Memory B cell (primary cell): ENCODE measurements at regions not wholly inside any gene's neighbourhood (a gene's known extent, or its start where the extent isn't known, plus 50 kb on each side); places are given as distances from the start of the nearest gene placed in this dataset.

Experiments
- ATAC-seq: fragments of 150-1000 bp; cut with Tn5 transposase; 2 replicates; pipeline ENCODE4 v1.10.0; 2021; ENCODE audit warnings: low read depth, mild to moderate bottlenecking, moderate library complexity
- DNase-seq, 2 donors: peaks; one replicate each; pipeline ENCODE4 v3.0.0; 2022; ENCODE audit warnings: low spot score in 2 of 2
- H3K27ac Mint-ChIP-seq: one replicate; pipeline ENCODE4 v1.8.0; 2022; ENCODE audit warnings: mild to moderate bottlenecking, moderate library complexity, mixed read lengths
- H3K27me3 Mint-ChIP-seq: one replicate; pipeline ENCODE4 v1.8.0; 2022; ENCODE audit warnings: mixed read lengths
- H3K36me3 Mint-ChIP-seq: one replicate; pipeline ENCODE4 v1.8.0; 2022; ENCODE audit warnings: mild to moderate bottlenecking, mixed read lengths
- H3K4me1 Mint-ChIP-seq: one replicate; pipeline ENCODE4 v1.8.0; 2022; ENCODE audit warnings: mixed read lengths
- H3K4me3 Mint-ChIP-seq: one replicate; pipeline ENCODE4 v1.8.0; 2022; ENCODE audit warnings: mild to moderate bottlenecking, moderate library complexity, mixed read lengths
- H3K9me3 Mint-ChIP-seq: one replicate; pipeline ENCODE4 v1.8.0; 2022; ENCODE audit warnings: mixed read lengths

DNA sequence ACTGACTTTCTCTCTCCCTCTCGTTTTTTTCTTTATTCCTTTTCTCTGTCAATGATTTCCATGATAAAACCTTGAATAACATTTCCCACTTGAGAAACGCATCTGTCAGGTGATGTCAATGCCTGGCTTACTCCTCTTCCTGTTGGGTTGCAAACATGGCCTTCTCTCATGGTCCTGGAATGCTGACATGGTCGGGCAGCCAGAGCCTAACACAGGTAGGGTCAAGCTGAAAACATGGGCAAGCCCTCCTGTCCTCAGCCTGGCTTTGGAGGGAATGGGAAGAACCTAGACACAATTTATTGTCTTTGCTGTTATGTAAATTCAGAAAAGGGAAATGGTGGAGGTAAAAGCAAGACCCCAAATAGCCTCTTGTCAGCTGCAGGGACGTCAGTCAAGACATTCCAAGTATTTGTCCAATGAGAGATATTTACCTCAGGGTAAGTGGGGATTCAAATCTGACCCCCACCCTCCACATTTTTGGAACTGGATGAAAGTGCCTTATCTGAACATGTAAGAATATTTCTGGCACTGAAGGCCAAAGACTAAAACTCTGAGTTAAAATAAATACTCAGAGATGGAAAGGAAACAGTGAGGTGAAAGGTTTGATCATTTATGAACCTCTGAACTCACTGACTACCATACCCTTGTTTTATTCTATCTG is 473.8 kb downstream of the SPRY1 start:
- Mint-ChIP-seq H3K4me3 (no peak overlapping the region), H3K27me3 (no peaks in the 10 kb centered on the region), H3K4me1 (no peaks in the 10 kb centered on the region)

GRCh38 chr4:123871341-123871740 is 474.7 kb downstream of the SPRY1 start:
- Mint-ChIP-seq H3K4me1 (no peaks in the 10 kb centered on the region), H3K36me3 (no peaks in the 10 kb centered on the region), H3K4me3 (no peak overlapping the region), H3K27me3 (no peaks in the 10 kb centered on the region), H3K9me3 (peaks cover 6% of the 10 kb centered on the region), H3K27ac (no peak overlapping the region)
- DNase-seq (no peak), ATAC-seq (no peak)

More for the DNA sequence above, 473.8 kb downstream of the SPRY1 start:
- DNase-seq (no peak), ATAC-seq (no peak)
- H3K27ac Mint-ChIP-seq, result no peak overlapping the region
- H3K36me3 Mint-ChIP-seq, result no peaks in the 10 kb centered on the region
- peaks cover 6% of the 10 kb centered on the region for H3K9me3 Mint-ChIP-seq

DNA sequence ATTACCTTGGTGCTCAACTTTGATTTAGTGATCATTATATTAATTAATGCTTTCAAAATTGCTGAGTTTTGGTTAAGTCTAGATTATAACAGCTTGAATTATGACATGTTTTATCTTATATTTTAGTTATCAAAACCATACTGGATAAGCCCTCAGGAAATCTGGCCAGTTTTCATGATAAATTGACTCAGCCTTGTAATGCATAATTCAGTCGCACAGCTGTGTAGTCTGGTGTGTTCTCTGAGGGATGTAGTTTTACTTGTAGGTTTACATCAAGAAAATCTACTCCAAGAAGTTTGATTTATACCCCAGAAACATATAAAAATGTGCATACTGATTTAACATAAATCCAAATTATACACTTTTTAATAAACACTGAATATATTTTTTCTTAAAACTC is 477.5 kb downstream of the SPRY1 start:
- no peak for DNase-seq
- ATAC-seq, result no peak

DNA sequence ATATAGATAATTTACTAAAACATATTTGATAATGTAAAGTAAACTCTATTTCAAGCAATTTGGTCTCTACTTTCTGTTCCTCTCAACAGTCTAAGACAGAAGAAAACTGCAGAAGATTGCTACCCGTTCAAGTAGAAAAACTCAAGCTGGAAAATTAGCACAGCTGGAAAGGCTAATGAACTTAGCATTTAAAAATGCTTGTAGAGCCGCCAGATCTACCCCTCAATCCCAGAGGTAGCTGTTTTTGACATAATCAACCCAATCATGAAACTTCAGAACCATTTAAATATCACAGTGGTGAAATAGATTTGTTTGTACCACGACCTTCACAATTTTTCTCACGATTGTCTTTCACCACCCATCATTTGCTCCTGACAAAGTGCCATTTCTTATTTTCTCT is 479.5 kb downstream of the SPRY1 start:
- Mint-ChIP-seq H3K36me3 (no peaks in the 10 kb centered on the region), H3K27me3 (no peaks in the 10 kb centered on the region)

More for the DNA sequence above, 477.5 kb downstream of the SPRY1 start:
- H3K27ac Mint-ChIP-seq, result no peak overlapping the region
- H3K27me3 Mint-ChIP-seq, result no peaks in the 10 kb centered on the region
- no peaks in the 10 kb centered on the region for H3K36me3 Mint-ChIP-seq
- no peaks in the 10 kb centered on the region for H3K9me3 Mint-ChIP-seq
- H3K4me1 Mint-ChIP-seq, result no peaks in the 10 kb centered on the region
- no peak overlapping the region for H3K4me3 Mint-ChIP-seq

DNA sequence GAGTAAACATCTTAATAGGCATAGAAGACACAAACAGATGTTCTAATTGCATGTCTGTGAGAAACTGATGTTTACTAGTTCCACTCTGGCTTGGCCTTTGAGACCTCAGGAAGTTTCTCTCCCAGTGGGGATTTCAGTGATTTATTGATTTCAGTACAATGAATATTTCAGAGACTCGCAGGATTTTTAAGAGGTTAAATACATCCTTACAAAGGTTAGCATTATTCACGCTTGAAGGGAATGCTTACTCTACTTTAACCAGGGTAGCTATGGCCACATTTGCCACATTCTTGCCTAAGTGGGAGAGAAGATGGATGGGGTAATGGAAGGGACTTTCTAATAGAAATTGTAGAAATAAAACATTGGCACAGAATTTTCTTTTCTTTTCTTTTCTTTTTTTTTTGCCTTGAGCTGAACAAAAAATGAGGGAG is 480.1 kb downstream of the SPRY1 start:
- Mint-ChIP-seq H3K9me3 (peaks cover 2% of the 10 kb centered on the region), H3K27ac (no peak overlapping the region), H3K36me3 (no peaks in the 10 kb centered on the region), H3K4me1 (no peaks in the 10 kb centered on the region), H3K27me3 (no peaks in the 10 kb centered on the region), H3K4me3 (no peak overlapping the region)
- DNase-seq (no peak), ATAC-seq (no peak)

More for the DNA sequence above, 479.5 kb downstream of the SPRY1 start:
- no peak for ATAC-seq
- Mint-ChIP-seq H3K4me3 (no peak overlapping the region), H3K27ac (no peak overlapping the region), H3K4me1 (no peaks in the 10 kb centered on the region), H3K9me3 (peaks cover 2% of the 10 kb centered on the region)
- DNase-seq, result no peak

- Mint-ChIP-seq H3K4me1 (no peaks in the 10 kb centered on the region), H3K4me3 (no peak overlapping the region), H3K36me3 (no peaks in the 10 kb centered on the region), H3K9me3 (peaks cover 2% of the 10 kb centered on the region), H3K27me3 (no peaks in the 10 kb centered on the region), H3K27ac (no peak overlapping the region)
- DNase-seq (no peak), ATAC-seq (no peak)
These were observed 481.0 kb downstream of the SPRY1 start for GRCh38 chr4:123877551-123877950.

GRCh38 chr4:123878976-123879375 is 482.4 kb downstream of the SPRY1 start:
- no peak overlapping the region for H3K27ac Mint-ChIP-seq
- no peak for DNase-seq
- H3K4me1 Mint-ChIP-seq, result no peaks in the 10 kb centered on the region
- peaks cover 2% of the 10 kb centered on the region for H3K9me3 Mint-ChIP-seq
- H3K4me3 Mint-ChIP-seq, result no peak overlapping the region
- H3K27me3 Mint-ChIP-seq, result no peaks in the 10 kb centered on the region
- no peak for ATAC-seq
- no peaks in the 10 kb centered on the region for H3K36me3 Mint-ChIP-seq

DNA sequence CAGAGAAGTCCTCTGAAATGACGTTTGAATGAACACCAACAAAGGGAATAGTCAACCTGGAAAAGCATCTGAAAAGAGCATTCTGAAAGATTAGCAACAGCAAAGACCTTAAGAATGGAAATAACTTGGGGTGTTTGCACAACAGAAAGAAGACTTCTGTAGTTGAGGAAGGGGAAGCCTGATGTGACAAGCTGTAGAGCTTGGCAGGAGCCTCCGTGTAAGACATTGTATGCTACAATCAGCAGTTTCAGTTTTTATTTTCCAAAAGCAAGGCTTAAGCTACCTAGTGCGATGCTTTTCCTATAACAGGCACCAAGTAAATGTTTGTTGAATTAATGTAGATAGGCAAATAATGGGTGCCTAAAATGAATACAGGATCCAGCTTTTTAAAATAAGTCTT is 484.0 kb downstream of the SPRY1 start:
- H3K9me3 Mint-ChIP-seq, result peaks cover 6% of the 10 kb centered on the region
- no peaks in the 10 kb centered on the region for H3K27me3 Mint-ChIP-seq
- H3K27ac Mint-ChIP-seq, result no peak overlapping the region
- DNase-seq (no peak), ATAC-seq (no peak)
- H3K36me3 Mint-ChIP-seq, result no peaks in the 10 kb centered on the region
- H3K4me3 Mint-ChIP-seq, result no peak overlapping the region
- no peaks in the 10 kb centered on the region for H3K4me1 Mint-ChIP-seq

DNA sequence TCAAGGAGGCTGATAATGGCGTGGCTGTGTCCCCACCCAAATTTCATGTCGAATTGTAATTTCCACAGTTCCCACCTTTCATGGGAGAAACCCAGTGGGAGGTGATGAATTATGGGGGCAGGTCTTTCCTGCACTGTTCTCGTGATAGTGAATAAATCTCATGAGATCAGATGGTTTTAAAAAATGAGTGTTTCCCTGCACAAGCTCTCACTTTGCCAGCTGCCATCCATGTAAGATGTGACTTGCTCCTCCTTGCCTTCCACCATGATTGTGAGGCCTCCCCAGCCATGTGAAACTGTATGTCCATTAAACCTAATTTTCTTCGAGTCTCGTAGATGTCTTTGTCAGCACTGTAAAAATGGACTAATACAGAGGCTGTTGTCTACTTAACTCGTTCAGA is 488.3 kb downstream of the SPRY1 start:
- Mint-ChIP-seq H3K27ac (no peak overlapping the region), H3K4me3 (no peak overlapping the region), H3K4me1 (no peaks in the 10 kb centered on the region), H3K36me3 (no peaks in the 10 kb centered on the region), H3K27me3 (no peaks in the 10 kb centered on the region), H3K9me3 (peaks cover 4% of the 10 kb centered on the region)
- DNase-seq (no peak), ATAC-seq (no peak)

DNA sequence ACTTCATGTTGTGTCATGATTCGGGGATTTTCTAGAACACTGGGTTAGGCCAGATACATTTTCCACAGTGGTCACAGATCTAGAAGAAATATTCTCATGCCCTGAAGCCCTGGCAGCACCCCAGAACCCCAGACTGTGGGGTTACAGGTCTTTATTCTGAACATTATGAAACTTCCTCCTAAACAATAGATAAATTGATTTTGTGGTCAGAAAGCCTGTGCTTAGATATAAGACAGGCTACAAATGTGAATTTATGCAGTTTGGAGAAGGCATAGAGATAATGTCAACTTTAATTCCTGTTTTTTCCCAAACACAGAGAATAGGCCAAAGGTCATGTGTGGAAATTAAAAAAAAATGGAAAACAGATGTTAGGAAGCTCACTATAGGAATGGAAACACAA is 492.9 kb downstream of the SPRY1 start:
- Mint-ChIP-seq H3K36me3 (no peaks in the 10 kb centered on the region), H3K9me3 (peaks cover 4% of the 10 kb centered on the region), H3K4me1 (no peaks in the 10 kb centered on the region), H3K27ac (no peak overlapping the region), H3K27me3 (no peaks in the 10 kb centered on the region), H3K4me3 (no peak overlapping the region)
- ATAC-seq (no peak), DNase-seq (no peak)

- no peak overlapping the region for H3K4me3 Mint-ChIP-seq
- H3K9me3 Mint-ChIP-seq, result no peaks in the 10 kb centered on the region
These were observed 494.3 kb downstream of the SPRY1 start for GRCh38 chr4:123890889-123891288.

DNA sequence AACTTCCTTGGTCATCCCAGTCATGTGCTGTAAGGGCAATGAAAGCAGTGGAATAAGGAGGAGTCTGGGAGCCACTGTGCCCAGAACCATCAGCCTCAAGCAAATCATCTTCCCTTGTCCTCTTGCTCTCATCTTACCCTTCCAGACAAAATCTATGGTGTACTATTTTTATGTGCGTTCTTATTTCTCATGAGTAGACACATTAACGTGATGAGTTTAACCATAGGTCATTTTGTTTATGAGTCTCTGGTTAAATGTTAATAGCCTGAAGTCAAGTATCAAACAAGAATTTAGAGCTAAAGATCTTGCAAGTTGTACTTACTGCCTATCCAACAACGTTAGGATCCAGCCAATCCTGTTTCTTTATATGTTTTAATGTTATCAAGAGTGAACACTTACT is 495.3 kb downstream of the SPRY1 start:
- H3K27me3 Mint-ChIP-seq, result no peaks in the 10 kb centered on the region
- no peak overlapping the region for H3K27ac Mint-ChIP-seq
- DNase-seq, result no peak
- H3K4me3 Mint-ChIP-seq, result no peak overlapping the region
- H3K9me3 Mint-ChIP-seq, result no peaks in the 10 kb centered on the region
- no peak for ATAC-seq
- H3K36me3 Mint-ChIP-seq, result no peaks in the 10 kb centered on the region
- no peaks in the 10 kb centered on the region for H3K4me1 Mint-ChIP-seq

More at GRCh38 chr4:123890889-123891288, 494.3 kb downstream of the SPRY1 start:
- H3K27me3 Mint-ChIP-seq, result no peaks in the 10 kb centered on the region
- no peak for DNase-seq
- H3K27ac Mint-ChIP-seq, result no peak overlapping the region
- H3K4me1 Mint-ChIP-seq, result no peaks in the 10 kb centered on the region
- H3K36me3 Mint-ChIP-seq, result no peaks in the 10 kb centered on the region
- ATAC-seq, result no peak

DNA sequence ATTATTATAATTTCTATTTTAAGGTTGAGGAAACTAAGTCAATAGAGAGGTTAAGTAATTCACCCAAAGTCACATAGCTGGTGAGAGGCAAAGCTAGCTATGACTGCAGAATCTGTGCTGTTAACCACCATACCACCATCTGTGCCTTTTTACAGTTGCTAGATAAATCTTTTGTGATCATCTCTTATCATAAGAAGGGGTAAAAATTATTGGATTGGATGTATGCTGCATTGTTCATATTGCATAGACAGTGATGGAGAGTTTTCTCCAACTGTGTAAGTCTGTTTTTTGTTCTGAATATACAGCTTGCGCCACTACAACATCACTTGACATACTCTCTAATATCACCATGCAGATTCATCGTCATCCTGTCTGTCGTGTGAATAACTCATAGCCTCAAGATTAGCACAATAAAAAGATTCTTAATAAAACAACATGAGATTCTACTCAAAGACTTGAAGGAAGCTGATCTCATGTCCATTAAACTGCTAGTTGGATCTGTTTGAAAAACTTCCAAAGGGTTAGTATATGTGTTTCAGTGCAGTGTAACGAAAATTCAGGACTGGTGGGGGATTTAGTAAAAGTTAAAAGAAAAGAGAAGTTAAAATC is 495.9 kb downstream of the SPRY1 start:
- Mint-ChIP-seq H3K27me3 (no peaks in the 10 kb centered on the region), H3K9me3 (peaks cover 1% of the 10 kb centered on the region), H3K4me1 (no peaks in the 10 kb centered on the region), H3K27ac (no peak overlapping the region), H3K4me3 (no peak overlapping the region), H3K36me3 (no peaks in the 10 kb centered on the region)
- DNase-seq (no peak), ATAC-seq (no peak)

GRCh38 chr4:123893011-123893981 is 496.7 kb downstream of the SPRY1 start:
- Mint-ChIP-seq H3K9me3 (peaks cover 1% of the 10 kb centered on the region), H3K27ac (no peak overlapping the region), H3K4me1 (no peaks in the 10 kb centered on the region), H3K27me3 (no peaks in the 10 kb centered on the region), H3K36me3 (no peaks in the 10 kb centered on the region), H3K4me3 (no peak overlapping the region)
- ATAC-seq (no peak), DNase-seq (no peak)
